H54 (cell line): ENCODE measurements at regions not wholly inside any gene's neighbourhood (a gene's known extent, or its start where the extent isn't known, plus 50 kb on each side); places are given as distances from the start of the nearest gene placed in this dataset.
"Not testable (repeated sequence)": the region's sequence is repeated elsewhere in the genome, so short reads cannot be mapped to it uniquely, and the experiment has no call there.

Experiments
- DNase-seq: peaks from one replicate; pipeline ENCODE4 v3.0.0; 2011; ENCODE audit warnings: low spot score, mixed read lengths; ENCODE audit not compliant: insufficient read length
- FAIRE-seq: peaks from 3 replicates; lab custom pipeline; 2011; peaks lifted over from hg19 to GRCh38; lab: Jason Lieb, UNC
- POLR2A ChIP-seq: IDR thresholded peaks from 2 replicates; pipeline ENCODE4 v1.6.1; 2011; ENCODE audit warnings: low read depth, mild to moderate bottlenecking, low read length

GRCh38 chr5:13179407-13180087 is 764.9 kb downstream of the DNAH5 start:
- DNase-seq (no peak), FAIRE-seq (no peak)
- TF ChIP-seq POLR2A: no peak

GRCh38 chr5:13143630-13144029 is 800.9 kb downstream of the DNAH5 start:
- no peak for FAIRE-seq
- no peak for DNase-seq
- TF ChIP-seq POLR2A: no peak

DNA sequence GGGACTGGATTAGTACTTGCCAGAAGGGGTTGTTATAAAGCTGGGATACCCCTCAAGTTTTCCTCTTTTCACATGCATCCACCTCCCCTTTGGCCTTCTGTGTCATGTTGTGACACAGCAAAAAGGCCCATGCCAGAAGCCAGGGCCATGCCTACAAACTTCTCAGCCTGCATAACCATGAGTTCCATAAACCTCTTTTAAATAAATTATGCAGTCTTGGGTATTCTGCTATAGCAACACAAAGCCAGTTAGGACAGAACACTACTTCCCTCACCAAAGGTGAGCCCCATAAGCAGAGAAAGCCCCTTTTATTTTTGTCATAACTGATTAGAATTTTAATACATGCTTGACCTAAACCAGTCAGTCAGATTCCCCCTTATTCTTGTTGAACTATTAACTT is 801.3 kb downstream of the DNAH5 start:
- FAIRE-seq: no peak
- no peak for TF ChIP-seq POLR2A
- no peak for DNase-seq

- no peak for FAIRE-seq
These were observed 810.5 kb downstream of the DNAH5 start for GRCh38 chr5:13133951-13134350.

DNA sequence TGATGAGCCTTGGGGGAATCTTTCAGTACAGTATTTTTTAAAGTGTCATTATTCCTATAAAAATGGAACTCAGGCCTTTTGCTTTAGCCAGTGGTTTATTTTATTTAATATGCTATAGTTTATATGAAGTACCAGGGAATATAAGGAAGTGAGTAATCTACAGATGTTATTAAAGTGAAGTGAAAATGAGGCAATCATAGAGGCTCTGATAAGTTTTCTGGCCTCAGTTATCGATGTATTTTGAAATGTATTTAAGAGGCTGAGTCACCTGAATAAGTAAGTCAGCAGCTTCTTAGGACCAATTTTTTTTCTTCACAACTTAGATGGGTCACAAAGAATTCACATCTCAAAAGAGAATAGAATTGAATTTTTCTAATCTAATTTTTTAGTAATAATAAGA is 829.0 kb downstream of the DNAH5 start:
- no peak for DNase-seq
- TF ChIP-seq POLR2A: no peak
- no peak for FAIRE-seq

More at GRCh38 chr5:13133951-13134350, 810.5 kb downstream of the DNAH5 start:
- no peak for DNase-seq
- no peak for TF ChIP-seq POLR2A

GRCh38 chr5:13108265-13108664 is 836.2 kb downstream of the DNAH5 start:
- FAIRE-seq (no peak), DNase-seq (no peak)
- TF ChIP-seq POLR2A: no peak

- no peak for FAIRE-seq
- no peak for TF ChIP-seq POLR2A
These were observed 837.0 kb downstream of the DNAH5 start for GRCh38 chr5:13107537-13107936.

DNA sequence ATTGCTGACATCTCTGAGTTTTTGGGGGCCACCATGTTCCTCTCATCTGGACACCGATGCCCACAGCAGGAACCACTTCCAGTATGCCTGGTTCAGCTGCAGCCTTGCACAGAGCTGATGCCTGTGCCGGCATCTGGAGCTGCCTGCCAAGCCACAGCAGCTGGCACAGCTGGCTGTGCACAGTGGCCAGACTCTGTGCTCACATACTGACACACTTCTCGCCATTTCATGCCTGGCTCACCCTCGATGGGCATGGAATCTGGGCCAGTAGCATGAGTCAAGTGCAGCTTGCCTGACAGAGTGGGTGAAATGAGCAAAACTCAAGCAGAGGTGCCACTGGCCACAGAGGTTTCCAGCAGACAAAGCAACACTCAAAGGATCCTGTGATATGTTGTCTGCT is 863.4 kb downstream of the DNAH5 start:
- TF ChIP-seq POLR2A: no peak
- FAIRE-seq: no peak
- no peak for DNase-seq

More at GRCh38 chr5:13107537-13107936, 837.0 kb downstream of the DNAH5 start:
- DNase-seq: no peak

- FAIRE-seq, DNase-seq: not testable (repeated sequence)
These were observed 871.6 kb downstream of the DNAH5 start for GRCh38 chr5:13072936-13073335.

DNA sequence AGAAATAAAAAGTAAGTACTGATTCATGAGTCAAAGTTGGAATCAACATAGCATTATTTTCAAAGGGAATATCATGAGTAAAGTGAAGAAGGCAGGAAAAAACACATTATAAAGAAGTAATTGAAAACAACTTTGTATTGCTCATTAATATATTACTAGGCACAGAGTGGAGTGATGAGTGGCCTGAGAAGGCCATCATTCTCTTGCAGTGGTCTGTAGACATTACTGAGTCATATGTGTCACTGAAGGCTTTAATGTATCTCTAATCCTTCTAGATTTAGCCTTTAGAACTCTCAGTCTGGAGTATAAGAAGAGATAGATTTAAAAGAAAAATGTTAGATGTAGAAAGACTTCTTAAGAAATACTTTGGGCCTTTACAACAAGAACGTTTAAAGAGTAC is 881.4 kb downstream of the DNAH5 start:
- no peak for TF ChIP-seq POLR2A
- FAIRE-seq (no peak), DNase-seq (no peak)

DNA sequence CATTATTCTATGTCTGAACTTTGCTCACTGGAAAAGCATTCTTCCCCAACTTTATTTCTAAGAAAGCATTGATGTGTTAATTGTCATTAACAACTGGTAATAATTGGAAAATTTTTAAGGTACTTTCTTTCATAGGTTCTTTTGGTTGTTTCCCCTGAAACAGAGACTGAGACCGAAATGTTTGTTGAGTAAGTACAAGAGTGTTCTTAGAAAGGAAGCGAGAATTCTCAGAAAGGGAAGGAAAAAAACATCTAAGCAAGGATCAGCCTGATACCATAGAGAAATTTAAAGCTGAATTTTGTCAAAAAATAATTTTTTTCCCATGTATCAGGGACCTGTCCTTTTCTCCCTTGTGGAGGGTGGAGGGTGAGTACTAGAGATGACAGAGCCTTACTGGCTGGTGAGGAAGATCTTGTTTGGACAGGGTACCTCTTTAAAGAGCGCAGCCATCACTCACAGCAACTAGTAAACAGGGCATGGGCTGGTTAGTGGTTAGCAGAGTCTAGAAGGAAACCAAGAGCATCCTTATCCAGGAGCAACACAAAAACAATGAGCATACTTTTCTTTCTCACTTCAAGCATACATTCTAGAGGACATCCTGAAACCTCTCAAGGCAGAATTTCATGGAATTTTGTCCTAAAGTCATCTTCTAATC is 898.5 kb downstream of the DNAH5 start:
- TF ChIP-seq POLR2A: no peak
- FAIRE-seq (no peak), DNase-seq (no peak)

GRCh38 chr5:13034061-13034460 is 910.4 kb downstream of the DNAH5 start:
- DNase-seq (no peak), FAIRE-seq (no peak)
- no peak for TF ChIP-seq POLR2A

DNA sequence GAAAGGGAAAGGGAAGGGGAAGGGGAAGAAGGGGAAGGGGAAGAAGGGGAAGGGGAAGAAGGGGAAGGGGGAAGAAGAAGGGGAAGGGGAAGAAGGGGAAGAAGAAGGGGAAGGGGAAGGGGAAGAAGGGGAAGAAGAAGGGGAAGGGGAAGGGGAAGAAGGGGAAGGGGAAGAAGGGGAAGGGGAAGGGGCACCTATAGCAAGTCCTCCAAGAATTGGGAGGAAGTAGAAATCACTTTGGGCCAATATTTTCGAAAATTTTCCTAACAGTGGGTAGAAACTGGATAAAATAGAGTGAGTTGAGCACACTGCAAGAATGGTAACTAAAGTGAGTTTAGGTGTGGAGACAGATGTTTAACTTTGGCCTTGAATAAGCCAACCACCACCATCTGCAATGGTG is 915.3 kb downstream of the DNAH5 start:
- no peak for TF ChIP-seq POLR2A
- FAIRE-seq (no peak), DNase-seq (no peak)

- FAIRE-seq (no peak), DNase-seq (no peak)
- no peak for TF ChIP-seq POLR2A
These were observed 916.6 kb downstream of the DNAH5 start for GRCh38 chr5:13027874-13028273.

- FAIRE-seq (no peak), DNase-seq (no peak)
- TF ChIP-seq POLR2A: no peak
These were observed 924.8 kb downstream of the DNAH5 start for GRCh38 chr5:13019729-13020128.

DNA sequence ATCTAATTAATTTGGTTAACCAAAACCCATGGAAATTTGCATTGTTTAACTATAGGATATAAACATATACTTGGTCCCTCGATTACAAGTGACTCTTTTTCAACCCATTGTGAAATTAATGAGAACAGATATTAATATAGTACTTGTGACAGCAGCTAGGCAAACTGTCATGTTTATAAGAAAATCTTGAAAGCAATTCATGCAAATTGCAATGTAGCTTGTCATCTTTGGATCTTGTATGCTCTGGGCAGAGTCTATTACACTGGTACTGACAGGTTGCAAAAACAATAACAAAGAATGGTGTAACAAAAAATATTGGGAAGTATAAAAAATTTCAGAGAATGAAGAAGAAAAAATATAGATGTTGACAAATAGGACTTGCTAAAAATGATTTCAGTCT is 941.0 kb downstream of the DNAH5 start:
- FAIRE-seq (no peak), DNase-seq (no peak)
- no peak for TF ChIP-seq POLR2A
